ENCODE measurements at regions not wholly inside any gene's neighbourhood (a gene's known extent, or its start where the extent isn't known, plus 50 kb on each side); places are given as distances from the start of the nearest gene placed in this dataset.

DNA sequence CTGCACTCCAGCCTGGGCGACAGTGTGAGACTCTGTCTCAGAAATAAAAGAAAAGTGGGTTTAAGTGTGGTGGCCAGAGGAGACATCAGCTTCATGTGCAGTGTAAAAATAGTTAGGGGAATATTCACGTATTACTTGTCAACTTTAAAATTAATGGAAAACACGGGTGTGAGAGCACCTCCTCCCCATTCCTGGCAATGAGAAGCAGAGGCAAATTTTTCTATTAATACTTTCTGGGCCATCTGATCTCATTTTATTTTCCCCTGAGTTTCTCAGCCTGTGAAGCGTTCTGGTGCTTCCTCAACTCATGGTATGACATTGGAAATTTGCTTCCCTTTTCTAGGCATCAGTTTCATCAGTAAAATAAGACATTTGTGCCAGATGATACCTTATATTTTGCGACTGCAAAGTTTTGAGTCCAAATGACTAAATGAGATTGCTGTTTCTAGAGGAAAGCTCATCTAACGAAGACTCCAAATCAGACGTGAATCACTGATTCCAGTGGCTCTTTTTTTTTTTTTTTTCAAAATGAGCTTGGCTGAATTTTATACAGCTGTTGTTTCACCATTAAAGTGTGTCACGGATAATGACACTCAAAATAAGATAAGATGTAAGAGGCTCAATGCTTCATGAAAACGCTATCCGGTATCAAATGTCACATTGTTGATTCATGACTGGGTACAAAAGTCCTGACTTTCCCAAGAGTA is 104.6 kb downstream of the MSX2 start:
- H3K27me3 ChIP-seq (ENCODE audit: insufficient read depth, low read length, poor library complexity, severe bottlenecking) = no peaks in the 10 kb centered on the region
- H3K79me2 ChIP-seq (ENCODE audit: insufficient read depth, low read length) = no peaks in the 10 kb centered on the region
- H3K4me3 ChIP-seq (ENCODE audit: low read length, poor library complexity, severe bottlenecking) = no peak overlapping the region
- no peaks in the 10 kb centered on the region for H3K36me3 ChIP-seq (ENCODE audit: insufficient read depth, low read length)
- H3F3A ChIP-seq (ENCODE audit: low read depth) = no peaks in the 10 kb centered on the region
- H2AFZ ChIP-seq (ENCODE audit: low read length) = no peak overlapping the region
- H3K4me2 ChIP-seq (ENCODE audit: low read depth, low read length, poor library complexity, severe bottlenecking) = no peak overlapping the region
- H3K9me2 ChIP-seq (replicated peaks; ENCODE audit: low read depth, low read length) = no peaks in the 10 kb centered on the region
- H3K9me3 ChIP-seq (ENCODE audit: insufficient read depth, low read depth, low read length) = no peaks in the 10 kb centered on the region
- H3K9ac ChIP-seq (ENCODE audit: low read depth, low read length, poor library complexity, severe bottlenecking) = no peak overlapping the region
- no peaks in the 10 kb centered on the region for H3K4me1 ChIP-seq (ENCODE audit: insufficient read depth, low read length, poor library complexity, severe bottlenecking)
- H4K20me1 ChIP-seq (ENCODE audit: insufficient read depth, low read length, poor library complexity, severe bottlenecking) = no peaks in the 10 kb centered on the region
- TF ChIP-seq, protein P1, sequence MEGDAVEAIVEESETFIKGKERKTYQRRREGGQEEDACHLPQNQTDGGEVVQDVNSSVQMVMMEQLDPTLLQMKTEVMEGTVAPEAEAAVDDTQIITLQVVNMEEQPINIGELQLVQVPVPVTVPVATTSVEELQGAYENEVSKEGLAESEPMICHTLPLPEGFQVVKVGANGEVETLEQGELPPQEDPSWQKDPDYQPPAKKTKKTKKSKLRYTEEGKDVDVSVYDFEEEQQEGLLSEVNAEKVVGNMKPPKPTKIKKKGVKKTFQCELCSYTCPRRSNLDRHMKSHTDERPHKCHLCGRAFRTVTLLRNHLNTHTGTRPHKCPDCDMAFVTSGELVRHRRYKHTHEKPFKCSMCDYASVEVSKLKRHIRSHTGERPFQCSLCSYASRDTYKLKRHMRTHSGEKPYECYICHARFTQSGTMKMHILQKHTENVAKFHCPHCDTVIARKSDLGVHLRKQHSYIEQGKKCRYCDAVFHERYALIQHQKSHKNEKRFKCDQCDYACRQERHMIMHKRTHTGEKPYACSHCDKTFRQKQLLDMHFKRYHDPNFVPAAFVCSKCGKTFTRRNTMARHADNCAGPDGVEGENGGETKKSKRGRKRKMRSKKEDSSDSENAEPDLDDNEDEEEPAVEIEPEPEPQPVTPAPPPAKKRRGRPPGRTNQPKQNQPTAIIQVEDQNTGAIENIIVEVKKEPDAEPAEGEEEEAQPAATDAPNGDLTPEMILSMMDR (conservative IDR thresholded peaks at IDR 0.05; ENCODE audit: low read length) = no peak
- TF ChIP-seq EZH2phosphoT487 (IDR thresholded peaks at IDR 0.05; ENCODE audit: borderline replicate concordance) = no peak

DNA sequence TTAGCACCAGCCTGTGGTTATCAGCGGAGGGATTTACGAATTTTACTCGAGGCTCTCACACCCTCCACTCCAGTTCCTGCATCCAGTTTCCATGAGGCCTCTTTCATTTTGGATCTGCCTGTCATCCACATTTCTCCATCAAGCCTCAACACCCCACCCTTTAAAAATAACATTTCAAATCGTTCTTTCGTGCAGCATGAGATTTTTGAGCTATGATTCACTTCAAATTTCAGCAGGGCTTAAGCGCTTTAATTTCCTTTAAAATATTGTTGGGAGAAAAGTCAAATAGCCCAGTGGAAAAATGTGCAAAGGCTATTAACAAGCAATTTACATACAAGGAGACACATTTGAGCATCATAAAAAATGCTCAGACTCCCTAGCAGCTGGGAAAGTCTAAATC is 103.2 kb downstream of the MSX2 start:
- Histone ChIP-seq H2AFZ (ENCODE audit: low read length) (no peak overlapping the region), H3K4me3 (ENCODE audit: low read length, poor library complexity, severe bottlenecking) (no peak overlapping the region), H3K9me3 (ENCODE audit: insufficient read depth, low read depth, low read length) (no peaks in the 10 kb centered on the region), H3K4me2 (ENCODE audit: low read depth, low read length, poor library complexity, severe bottlenecking) (no peak overlapping the region), H3K4me1 (ENCODE audit: insufficient read depth, low read length, poor library complexity, severe bottlenecking) (no peaks in the 10 kb centered on the region), H3F3A (ENCODE audit: low read depth) (no peaks in the 10 kb centered on the region), H3K79me2 (ENCODE audit: insufficient read depth, low read length) (no peaks in the 10 kb centered on the region), H4K20me1 (ENCODE audit: insufficient read depth, low read length, poor library complexity, severe bottlenecking) (no peaks in the 10 kb centered on the region), H3K36me3 (ENCODE audit: insufficient read depth, low read length) (no peaks in the 10 kb centered on the region), H3K27me3 (ENCODE audit: insufficient read depth, low read length, poor library complexity, severe bottlenecking) (no peaks in the 10 kb centered on the region), H3K9ac (ENCODE audit: low read depth, low read length, poor library complexity, severe bottlenecking) (no peak overlapping the region), H3K9me2 (replicated peaks; ENCODE audit: low read depth, low read length) (no peaks in the 10 kb centered on the region)
- TF ChIP-seq EZH2phosphoT487 (IDR thresholded peaks at IDR 0.05; ENCODE audit: borderline replicate concordance) = no peak
- TF ChIP-seq, protein P1 (conservative IDR thresholded peaks at IDR 0.05; ENCODE audit: low read length) = no peak

DNA sequence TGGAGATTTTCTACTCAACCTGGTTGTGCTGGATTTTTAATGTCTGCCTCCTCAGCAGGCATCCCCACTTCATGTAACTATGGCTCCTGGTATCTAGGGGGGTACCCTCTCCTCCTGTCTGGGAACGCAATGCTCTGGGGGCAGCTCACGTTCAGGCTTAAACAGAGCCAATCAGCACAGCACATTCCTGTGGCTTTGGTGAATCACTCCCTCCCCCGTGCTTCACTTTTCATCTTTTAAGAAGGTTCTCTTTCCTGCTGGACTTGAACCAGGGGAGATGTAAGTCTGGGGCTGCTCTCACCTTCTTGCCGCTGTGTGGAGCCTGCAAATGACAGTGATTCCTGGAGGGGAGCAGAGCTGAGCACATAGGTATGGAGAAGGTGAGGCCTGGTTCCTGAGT is 101.2 kb downstream of the MSX2 start:
- Histone ChIP-seq H3K9me2 (replicated peaks; ENCODE audit: low read depth, low read length) (no peaks in the 10 kb centered on the region), H3K4me3 (ENCODE audit: low read length, poor library complexity, severe bottlenecking) (no peak overlapping the region), H3K4me2 (ENCODE audit: low read depth, low read length, poor library complexity, severe bottlenecking) (no peak overlapping the region), H3F3A (ENCODE audit: low read depth) (no peaks in the 10 kb centered on the region), H3K4me1 (ENCODE audit: insufficient read depth, low read length, poor library complexity, severe bottlenecking) (no peaks in the 10 kb centered on the region), H3K36me3 (ENCODE audit: insufficient read depth, low read length) (no peaks in the 10 kb centered on the region), H3K9me3 (ENCODE audit: insufficient read depth, low read depth, low read length) (no peaks in the 10 kb centered on the region), H3K79me2 (ENCODE audit: insufficient read depth, low read length) (no peaks in the 10 kb centered on the region), H4K20me1 (ENCODE audit: insufficient read depth, low read length, poor library complexity, severe bottlenecking) (no peaks in the 10 kb centered on the region), H2AFZ (ENCODE audit: low read length) (no peak overlapping the region), H3K9ac (ENCODE audit: low read depth, low read length, poor library complexity, severe bottlenecking) (no peak overlapping the region), H3K27me3 (ENCODE audit: insufficient read depth, low read length, poor library complexity, severe bottlenecking) (no peaks in the 10 kb centered on the region)
- no peak for TF ChIP-seq EZH2phosphoT487 (IDR thresholded peaks at IDR 0.05; ENCODE audit: borderline replicate concordance)
- TF ChIP-seq, protein P1 (conservative IDR thresholded peaks at IDR 0.05; ENCODE audit: low read length) = no peak
